ENCODE measurements at regions not wholly inside any gene's neighbourhood (a gene's known extent, or its start where the extent isn't known, plus 50 kb on each side); places are given as distances from the start of the nearest gene placed in this dataset.

GRCh38 chr9:88028338-88028737, 54.0 kb upstream of the CDK20 start:
- TF ChIP-seq POLR2AphosphoS5 (IDR thresholded peaks at IDR 0.05; ENCODE audit: borderline replicate concordance, low read depth, low read length): no peak
- TF ChIP-seq EZH2 (IDR thresholded peaks at IDR 0.05): no peak

Measured in SK-N-MC (cell line).